ENCODE measurements at regions not wholly inside any gene's neighbourhood (a gene's known extent, or its start where the extent isn't known, plus 50 kb on each side); places are given as distances from the start of the nearest gene placed in this dataset.
"Not testable (repeated sequence)": the region's sequence is repeated elsewhere in the genome, so short reads cannot be mapped to it uniquely, and the experiment has no call there.

- DNase-seq (ENCODE audit: low read depth in 4 of 4, low spot score in 3 of 4), result no peak
Measured at GRCh38 chr7:52189153-52189778, 846.2 kb upstream of the POM121L12 start.

GRCh38 chr7:52184006-52184703 lies 851.3 kb upstream of the POM121L12 start:
- DNase-seq (ENCODE audit: low read depth in 4 of 4, low spot score in 3 of 4), result no peak

GRCh38 chr7:52179934-52180333 lies 855.5 kb upstream of the POM121L12 start:
- no peak for DNase-seq (ENCODE audit: low read depth in 4 of 4, low spot score in 3 of 4)

GRCh38 chr7:52168085-52168484 lies 851.5 kb upstream of the COBL start:
- no peak for DNase-seq (ENCODE audit: low read depth in 4 of 4, low spot score in 3 of 4)

DNA sequence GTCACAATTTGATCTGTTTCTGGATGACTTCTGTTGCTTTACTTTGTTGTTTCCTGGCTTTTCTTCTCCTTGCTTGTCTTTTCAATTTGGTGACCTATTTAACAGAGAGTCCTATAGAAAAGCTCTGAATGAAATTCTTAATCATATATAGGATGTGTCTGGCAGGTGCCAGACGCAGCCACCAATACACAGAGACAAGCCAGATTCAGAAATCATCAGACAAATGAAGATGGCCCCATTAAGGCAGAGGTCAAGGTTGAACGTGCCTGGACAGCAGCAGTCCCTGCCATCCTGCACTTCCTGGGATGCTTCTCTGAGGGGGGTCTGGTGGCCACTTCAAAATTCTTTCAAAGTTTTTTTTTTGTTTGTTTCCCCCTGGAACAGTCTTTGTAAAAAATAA lies 846.7 kb upstream of the COBL start:
- no peak for DNase-seq (ENCODE audit: low read depth in 4 of 4, low spot score in 3 of 4)

- no peak for DNase-seq (ENCODE audit: low read depth in 4 of 4, low spot score in 3 of 4)
Measured at GRCh38 chr7:52161483-52161882, 844.9 kb upstream of the COBL start.

- DNase-seq (ENCODE audit: low read depth in 4 of 4, low spot score in 3 of 4), result not testable (repeated sequence)
Measured at GRCh38 chr7:52159421-52159820, 842.8 kb upstream of the COBL start.

GRCh38 chr7:52154382-52154781 lies 837.8 kb upstream of the COBL start:
- DNase-seq (ENCODE audit: low read depth in 4 of 4, low spot score in 3 of 4), result no peak

- no peak for DNase-seq (ENCODE audit: low read depth in 4 of 4, low spot score in 3 of 4)
Measured at GRCh38 chr7:52151559-52151958, 835.0 kb upstream of the COBL start.

DNA sequence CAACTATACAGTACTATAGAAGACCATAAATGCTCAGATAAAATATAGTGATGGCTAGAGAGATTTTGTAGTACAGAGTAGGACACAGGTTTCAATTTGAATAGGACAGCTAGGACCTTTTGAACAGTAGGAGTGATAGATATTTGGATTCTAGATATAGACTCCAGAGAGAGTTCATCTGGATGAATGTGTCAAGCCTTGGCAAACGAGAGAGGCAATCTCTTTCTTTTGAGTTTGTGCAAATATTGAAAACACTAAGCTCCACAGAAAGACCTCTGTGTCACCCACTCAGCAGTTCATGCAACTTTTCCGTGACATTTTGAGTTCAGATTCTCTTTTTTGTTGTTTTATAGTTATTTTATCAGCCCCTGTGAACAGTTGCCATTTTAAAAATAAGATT lies 834.3 kb upstream of the COBL start:
- no peak for DNase-seq (ENCODE audit: low read depth in 4 of 4, low spot score in 3 of 4)

GRCh38 chr7:52146871-52147634 lies 830.4 kb upstream of the COBL start:
- DNase-seq (ENCODE audit: low read depth in 4 of 4, low spot score in 3 of 4), result no peak

- DNase-seq (ENCODE audit: low read depth in 4 of 4, low spot score in 3 of 4), result no peak
Measured at GRCh38 chr7:52143219-52143618, 826.6 kb upstream of the COBL start.

DNA sequence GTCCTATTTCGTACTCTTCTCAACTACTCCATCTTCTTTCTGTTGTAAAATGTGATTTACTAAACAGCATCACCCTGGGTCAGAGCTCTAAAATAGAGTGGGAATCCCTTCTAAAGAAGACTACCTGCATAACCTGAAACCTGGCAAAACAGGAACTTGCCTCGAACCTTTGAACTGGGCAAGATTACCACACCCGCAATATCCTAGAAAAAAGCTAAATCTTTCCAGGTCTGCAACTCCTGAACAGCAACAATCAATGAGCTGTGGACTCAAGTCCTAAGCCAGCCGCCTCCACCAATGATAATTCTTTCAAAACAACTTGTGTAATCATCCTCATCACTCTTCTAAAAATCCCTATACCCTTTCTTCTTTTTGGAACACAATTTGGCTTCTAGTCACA lies 824.2 kb upstream of the COBL start:
- DNase-seq (ENCODE audit: low read depth in 4 of 4, low spot score in 3 of 4), result no peak

DNA sequence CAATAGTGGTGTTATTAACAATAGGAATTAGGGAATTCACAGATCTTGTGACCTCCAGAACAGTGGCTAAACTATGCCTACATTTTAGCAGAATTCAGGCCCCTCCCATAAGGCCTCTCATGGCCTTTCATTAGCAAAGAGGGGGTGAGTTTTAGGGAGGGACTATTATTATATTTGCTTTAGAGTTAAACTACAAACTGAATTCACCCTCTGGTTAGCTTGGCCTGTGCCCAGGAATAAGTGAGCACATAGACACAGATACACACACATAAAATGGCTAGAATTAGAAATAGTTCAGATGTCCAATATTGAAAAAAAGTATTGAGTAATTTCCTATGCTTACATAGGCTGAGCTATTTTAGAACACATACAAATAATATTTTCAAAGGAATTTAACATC lies 818.8 kb upstream of the COBL start:
- no peak for DNase-seq (ENCODE audit: low read depth in 4 of 4, low spot score in 3 of 4)

DNA sequence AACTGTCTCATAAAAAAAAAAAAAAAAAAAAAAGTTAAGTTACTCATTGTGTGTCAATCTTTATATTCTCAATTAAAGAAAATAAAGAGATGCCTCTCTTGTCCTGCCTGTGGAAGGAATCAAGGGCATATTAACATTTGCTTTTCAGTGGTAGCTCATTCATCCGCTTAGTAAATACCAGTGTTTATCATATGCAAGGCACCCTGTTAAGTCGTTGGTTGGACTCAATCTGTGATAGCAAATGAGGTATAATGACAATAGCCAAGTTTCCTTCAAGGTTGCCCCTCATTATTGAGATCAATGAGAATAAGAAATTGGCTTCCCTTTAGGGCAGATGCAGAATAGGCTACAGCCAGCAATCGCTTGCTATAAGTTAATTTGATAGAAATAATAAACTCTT lies 812.7 kb upstream of the COBL start:
- DNase-seq (ENCODE audit: low read depth in 4 of 4, low spot score in 3 of 4), result no peak

- DNase-seq (ENCODE audit: low read depth in 4 of 4, low spot score in 3 of 4), result no peak
Measured at GRCh38 chr7:52120912-52121311, 804.3 kb upstream of the COBL start.

DNA sequence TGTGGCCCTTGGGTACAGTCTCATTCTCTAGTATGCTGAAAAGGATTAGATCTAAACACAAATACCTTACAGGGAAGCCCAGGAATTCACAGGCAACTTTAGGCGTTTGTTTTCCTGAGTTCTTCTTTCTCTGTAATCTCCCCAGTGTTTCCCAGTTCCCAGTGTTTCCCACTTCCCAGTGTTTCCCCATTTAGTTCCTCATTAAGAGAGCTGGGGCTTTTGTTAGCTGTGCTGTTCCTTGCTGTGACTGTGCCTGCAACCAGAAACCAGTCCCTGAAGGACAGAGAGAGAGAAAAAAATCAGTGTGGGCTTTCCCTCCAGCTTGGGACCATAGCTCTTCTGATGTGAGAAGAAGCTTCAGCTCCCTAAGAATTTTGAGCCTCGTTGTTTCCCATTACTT lies 802.9 kb upstream of the COBL start:
- DNase-seq (ENCODE audit: low read depth in 4 of 4, low spot score in 3 of 4), result no peak

DNA sequence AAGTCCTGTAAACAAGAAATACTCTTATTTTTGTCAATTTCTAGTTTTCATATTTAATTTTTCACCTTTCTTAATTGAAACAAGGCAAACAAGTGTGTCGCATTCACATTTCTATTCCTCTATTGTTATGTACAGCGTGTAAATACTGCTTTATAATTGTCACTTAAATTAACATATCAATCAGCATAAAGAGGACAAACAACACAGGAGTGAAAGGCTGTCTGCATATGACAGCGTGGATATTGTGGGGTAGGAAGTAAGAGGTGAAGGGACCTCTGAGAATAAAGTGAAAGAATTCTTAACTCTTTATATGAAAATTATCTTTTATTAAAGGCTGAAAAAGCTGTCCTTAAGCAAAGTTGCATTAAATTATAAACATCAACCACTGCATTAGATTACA lies 797.9 kb upstream of the COBL start:
- DNase-seq (ENCODE audit: low read depth in 4 of 4, low spot score in 3 of 4), result no peak

- DNase-seq (ENCODE audit: low read depth in 4 of 4, low spot score in 3 of 4), result no peak
Measured at GRCh38 chr7:52114056-52114455, 797.4 kb upstream of the COBL start.

DNA sequence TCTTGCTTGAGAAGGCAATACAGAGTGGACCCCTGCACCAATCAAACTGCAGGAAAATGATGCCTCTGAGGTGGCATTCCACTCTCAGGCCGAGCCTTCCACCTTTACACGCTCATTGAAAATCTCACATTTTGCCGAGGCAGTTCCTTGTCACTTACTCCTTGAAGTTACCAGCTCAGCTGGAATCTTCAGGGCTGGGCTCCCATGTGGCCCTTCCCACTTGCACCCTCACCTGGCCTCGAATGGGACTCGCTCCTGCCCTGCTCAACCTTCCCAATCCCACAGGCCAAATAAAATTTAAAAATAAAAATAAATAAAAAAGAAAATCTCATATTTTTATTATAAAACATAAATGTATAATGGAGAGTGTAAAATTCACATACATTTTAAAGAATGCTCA lies 790.7 kb upstream of the COBL start:
- no peak for DNase-seq (ENCODE audit: low read depth in 4 of 4, low spot score in 3 of 4)

- DNase-seq (ENCODE audit: low read depth in 4 of 4, low spot score in 3 of 4), result no peak
Measured at GRCh38 chr7:52095861-52096260, 779.3 kb upstream of the COBL start.

- no peak for DNase-seq (ENCODE audit: low read depth in 4 of 4, low spot score in 3 of 4)
Measured at GRCh38 chr7:52091996-52092395, 775.4 kb upstream of the COBL start.

All from right renal pelvis (tissue), 4 donors.